ENCODE measurements at regions not wholly inside any gene's neighbourhood (a gene's known extent, or its start where the extent isn't known, plus 50 kb on each side); places are given as distances from the start of the nearest gene placed in this dataset.

GRCh38 chr9:36728651-36729520 is 156.2 kb downstream of the MELK start:
- DNase-seq = peak; percentile 52

GRCh38 chr9:36729906-36730305 is 157.2 kb downstream of the MELK start:
- DNase-seq = no peak

DNA sequence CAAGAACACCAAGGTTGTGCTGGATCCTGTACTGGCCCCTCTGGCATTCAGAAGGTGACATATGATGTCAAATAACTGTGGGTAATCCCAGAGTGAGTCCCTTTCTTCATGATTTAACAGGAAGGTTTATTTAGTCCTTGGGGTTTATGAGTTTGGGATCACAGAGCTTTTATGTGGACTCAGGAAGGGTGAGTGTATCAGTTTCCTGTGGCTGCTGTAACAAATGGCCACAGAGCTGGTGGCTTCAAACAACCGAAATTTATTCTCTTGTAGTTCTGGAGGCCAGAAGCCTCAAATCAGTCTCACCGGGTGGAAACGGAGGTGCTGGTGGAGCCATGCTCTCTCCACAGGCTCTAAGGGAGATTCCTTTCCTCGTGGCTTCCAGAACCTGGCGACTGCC is 157.7 kb downstream of the MELK start:
- DNase-seq = no peak

- no peak for DNase-seq
Measured at GRCh38 chr9:36731068-36731956, 158.6 kb downstream of the MELK start.

DNA sequence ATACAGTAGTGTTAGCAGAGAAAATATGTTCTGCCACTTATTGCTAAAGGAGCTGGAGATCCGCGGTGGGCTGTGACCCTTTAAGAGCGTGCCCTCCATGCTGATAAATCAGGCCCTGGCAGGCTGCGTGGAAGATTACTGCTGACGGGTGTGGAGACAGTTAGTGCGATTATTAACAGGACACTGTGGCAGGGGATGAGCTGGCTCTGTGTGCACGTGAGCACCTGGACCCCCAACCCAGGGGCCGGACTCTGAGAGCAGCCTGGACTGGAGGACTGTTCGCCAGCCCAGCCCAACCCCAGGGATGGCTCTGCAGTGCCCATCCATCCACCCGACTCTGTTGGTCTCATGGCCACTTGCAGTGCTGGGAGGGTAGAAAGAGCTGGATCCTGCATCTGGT is 162.0 kb downstream of the MELK start:
- DNase-seq = no peak

DNA sequence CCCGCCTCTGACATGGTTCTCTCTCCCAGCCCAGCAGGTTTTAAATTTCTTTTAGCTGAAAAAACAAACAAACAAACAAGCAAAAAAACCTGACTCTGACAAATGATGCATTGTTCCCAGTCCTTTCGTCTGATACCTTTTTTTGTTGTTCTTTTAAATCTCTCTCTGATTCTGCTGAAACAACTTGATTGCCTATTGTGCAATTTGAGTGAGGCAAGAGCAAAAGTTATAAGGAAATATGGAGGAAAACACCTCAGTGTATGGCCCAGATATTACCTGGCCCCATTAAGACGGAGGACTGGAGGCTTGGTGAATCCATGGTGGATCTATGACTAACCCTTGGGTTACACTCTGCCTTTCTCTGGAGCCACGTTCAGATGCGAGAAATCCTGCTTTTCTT is 164.0 kb downstream of the MELK start:
- DNase-seq = no peak

- peak; percentile 39 for DNase-seq
Measured at GRCh38 chr9:36738318-36738976, 165.8 kb downstream of the MELK start.

GRCh38 chr9:36739373-36740116 is 166.8 kb downstream of the MELK start:
- DNase-seq = no peak

DNA sequence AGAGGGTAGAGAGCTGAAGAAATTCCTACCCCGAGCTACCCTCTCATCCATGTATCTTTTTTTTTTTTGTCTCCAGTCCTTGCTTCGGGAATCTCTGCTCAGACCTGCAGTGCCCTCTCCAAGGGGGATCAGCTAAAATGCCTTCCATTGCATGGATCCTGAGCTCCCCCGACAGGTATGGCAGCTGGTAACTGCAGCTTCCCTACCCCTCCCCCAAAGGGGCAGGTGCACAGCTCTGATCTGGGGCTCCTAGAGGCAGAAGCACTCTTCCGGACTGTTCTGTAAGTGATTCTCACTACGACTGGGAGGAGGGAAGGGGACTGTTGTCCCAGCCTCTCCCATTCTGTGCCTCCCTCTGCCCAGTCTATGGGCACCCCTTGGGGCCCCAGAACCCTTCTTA is 169.6 kb downstream of the MELK start:
- DNase-seq = no peak

DNA sequence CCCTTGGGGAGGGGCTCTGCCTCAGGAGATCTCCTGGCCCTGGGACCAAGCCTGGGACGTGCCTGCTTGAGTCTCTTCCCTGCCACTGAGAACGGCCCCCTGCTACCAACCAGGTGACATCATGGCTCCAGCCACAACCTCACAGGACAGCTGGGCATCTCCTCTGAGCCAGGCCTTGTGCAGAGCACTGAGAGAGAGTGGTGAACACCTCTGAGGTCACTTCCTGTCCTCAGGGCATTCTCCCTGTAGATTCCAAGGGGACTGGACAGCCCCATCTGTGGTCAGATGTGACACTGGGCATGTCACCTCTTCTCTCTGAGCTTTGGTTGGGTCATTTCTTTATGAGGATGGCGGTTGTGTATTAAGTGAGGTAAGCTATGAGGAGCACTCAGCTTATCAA is 172.0 kb downstream of the MELK start:
- DNase-seq = no peak

- DNase-seq = no peak
Measured at GRCh38 chr9:36745977-36746376, 173.3 kb downstream of the MELK start.

GRCh38 chr9:36746415-36746814 is 173.7 kb downstream of the MELK start:
- no peak for DNase-seq

GRCh38 chr9:36748322-36748899 is 175.7 kb downstream of the MELK start:
- peak; percentile 50 for DNase-seq

GRCh38 chr9:36749461-36749860 is 176.8 kb downstream of the MELK start:
- DNase-seq = no peak

DNA sequence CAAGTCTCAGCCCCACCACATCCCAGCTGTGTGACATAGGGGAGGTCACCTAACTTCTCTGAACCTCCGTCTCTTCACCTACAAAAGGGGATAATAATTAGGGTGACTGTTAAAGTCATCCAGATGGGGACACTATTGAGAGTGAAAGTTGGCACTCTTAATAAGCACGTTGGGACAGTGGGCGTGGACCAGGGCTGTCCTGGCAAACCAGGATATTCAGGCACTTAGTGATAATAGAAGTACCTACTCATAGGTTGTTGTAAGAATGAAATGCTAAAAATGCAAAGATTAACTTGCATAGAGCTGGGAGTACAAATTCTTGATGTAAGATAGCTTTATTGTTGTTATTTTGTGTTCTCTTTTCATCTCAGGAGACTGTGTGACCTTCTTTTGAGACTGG is 177.9 kb downstream of the MELK start:
- DNase-seq = no peak

- no peak for DNase-seq
Measured at GRCh38 chr9:36755019-36755418, 182.3 kb downstream of the MELK start.

GRCh38 chr9:36759141-36759540 is 186.4 kb downstream of the MELK start:
- no peak for DNase-seq

DNA sequence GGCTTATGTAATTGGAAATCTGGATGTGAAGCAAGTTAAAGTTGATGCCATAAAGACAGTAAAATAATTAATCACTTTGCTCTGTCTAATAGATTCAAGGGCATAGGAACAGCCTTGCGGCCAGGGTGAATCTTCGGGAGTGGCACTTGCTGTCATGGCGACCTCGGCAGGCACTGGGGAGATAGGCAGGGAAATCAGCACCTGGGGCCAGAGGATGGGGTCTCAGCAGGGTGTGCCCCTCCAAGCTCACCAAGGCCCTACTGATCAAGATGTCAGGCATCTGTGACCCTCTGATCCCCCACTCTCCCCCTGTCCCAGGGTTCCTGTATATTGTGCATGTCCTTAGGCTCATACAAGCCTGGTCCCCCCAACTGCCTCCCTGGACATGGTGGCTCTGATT is 187.3 kb downstream of the MELK start:
- no peak for DNase-seq

DNA sequence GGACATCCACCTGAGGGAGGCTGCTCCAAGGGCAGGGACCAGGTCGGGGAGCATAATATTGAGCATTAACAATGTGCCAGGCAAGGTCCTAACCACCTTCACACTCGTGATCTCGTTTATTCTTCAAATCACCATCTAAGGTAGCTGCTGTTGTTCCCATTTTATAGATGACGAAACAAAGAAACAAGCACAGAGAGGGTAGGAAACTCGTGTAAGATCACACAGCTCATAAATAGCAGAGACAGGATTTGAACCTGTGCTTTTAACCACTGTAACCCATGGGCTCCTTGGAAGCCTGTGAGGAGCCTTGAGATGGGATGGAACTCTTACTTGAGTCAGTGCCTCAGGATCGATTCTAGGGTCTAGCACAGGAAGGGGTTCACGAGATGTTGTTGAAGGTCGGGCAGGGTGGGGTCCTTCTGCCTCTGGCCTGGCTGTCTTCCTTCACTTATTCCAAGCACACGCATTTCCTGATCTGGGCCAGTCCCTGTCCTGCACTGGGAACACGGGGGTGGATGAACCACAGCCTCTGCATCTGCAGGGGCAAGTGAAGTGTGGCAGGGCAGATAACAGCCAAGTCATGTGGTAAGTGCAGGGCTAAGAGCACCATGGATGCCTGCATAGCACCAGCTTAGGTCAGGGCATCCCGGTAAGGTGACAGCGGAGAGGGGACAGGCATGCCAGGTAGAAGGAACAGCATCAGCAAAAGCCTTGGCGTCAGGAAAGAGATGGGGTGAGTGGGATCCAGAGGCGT is 188.1 kb downstream of the MELK start:
- no peak for DNase-seq

GRCh38 chr9:36762958-36763357 is 190.3 kb downstream of the MELK start:
- DNase-seq = no peak

DNA sequence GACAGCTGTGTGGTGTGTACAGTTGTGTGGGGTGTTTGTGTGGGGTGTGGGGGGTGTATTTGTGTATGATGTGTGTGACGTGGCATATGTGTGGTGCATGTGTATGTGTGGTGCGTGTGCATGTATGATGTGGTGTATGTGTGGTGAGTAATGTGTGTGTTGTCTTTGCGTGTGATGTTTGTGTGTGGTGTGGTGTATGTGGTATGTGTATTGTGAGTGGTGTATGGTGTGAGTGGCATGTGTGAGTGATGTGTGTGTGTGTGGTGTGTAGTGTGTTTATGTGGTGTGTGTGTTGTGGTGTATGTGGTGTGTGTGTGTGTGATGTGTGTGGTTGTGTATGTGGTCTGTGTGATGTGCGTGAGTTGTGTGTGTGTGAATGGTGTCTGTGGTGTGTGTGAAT is 191.1 kb downstream of the MELK start:
- DNase-seq = no peak

All from 8988T (cell line).